H1 (cell line): ENCODE measurements at regions not wholly inside any gene's neighbourhood (a gene's known extent, or its start where the extent isn't known, plus 50 kb on each side); places are given as distances from the start of the nearest gene placed in this dataset.

ENCODE experiments used
- POLR2AphosphoS5 ChIP-seq: IDR thresholded peaks from 2 replicates; pipeline ENCODE4 v1.6.1; 2011; ENCODE audit warnings: low read depth, low read length
- SAP30 ChIP-seq: fragments of 300-600 bp; sonication (generic); IDR thresholded peaks from 2 replicates; pipeline ENCODE4 v1.7.1; 2012; ENCODE audit warnings: low read length, moderate library complexity, mild to moderate bottlenecking, inconsistent platforms; ENCODE audit not compliant: insufficient read depth, insufficient replicate concordance
- TEAD4 ChIP-seq: IDR thresholded peaks from 2 replicates; pipeline ENCODE4 v1.6.1; 2012; ENCODE audit warnings: low read depth, low read length, inconsistent platforms, mixed read lengths

GRCh38 chr5:152051499-152052454 is 127.1 kb upstream of the GLRA1 start (continued):
- peak; percentile 70 for TF ChIP-seq TEAD4
- TF ChIP-seq POLR2AphosphoS5: no peak
- TF ChIP-seq SAP30: no peak
